NCI-H2029 treated with DMSO at 0.1 percent for 48 hours (cell line): ENCODE measurements at regions not wholly inside any gene's neighbourhood (a gene's known extent, or its start where the extent isn't known, plus 50 kb on each side); places are given as distances from the start of the nearest gene placed in this dataset.
"Not testable (repeated sequence)": the region's sequence is repeated elsewhere in the genome, so short reads cannot be mapped to it uniquely, and the experiment has no call there.

Experiments
- DNase-seq: peaks from one replicate; lab custom pipeline; 2025; lab: John Stamatoyannopoulos, UW

DNA sequence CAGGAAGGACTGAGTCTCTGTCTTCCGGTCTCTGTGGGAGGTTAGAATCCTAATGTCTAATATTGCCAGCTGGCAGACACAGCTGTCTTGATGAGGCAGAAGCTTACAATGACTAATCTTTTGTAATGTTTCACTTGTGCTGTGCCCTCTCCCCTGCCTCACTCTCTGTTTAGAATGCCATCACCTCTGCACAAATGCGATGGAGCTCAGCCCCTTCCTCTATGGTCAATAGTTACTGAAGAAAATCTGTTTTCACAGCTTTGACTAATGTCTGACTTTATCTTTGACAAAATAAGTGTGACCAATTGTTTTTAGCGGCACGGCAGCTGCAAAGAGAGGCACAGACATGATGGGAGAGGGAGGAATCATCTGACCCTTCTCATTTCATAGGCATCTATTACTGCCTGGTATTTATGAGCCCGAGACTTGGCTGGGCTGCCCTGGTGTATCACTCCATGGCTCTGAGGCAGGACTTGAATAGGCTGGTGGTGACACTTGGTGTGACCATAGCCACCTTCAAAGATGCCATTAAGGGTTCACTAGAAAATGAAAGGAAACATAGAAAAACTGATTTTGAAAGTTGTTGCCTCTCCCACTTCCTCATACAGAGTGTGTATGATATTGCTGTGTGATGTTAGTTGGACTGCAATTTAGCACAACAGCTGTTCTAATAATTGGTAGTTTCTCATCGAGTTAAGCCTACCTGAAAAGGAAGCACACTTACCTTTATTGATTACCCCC, 163.2 kb upstream of the NBPF11 start:
- no peak for DNase-seq

DNA sequence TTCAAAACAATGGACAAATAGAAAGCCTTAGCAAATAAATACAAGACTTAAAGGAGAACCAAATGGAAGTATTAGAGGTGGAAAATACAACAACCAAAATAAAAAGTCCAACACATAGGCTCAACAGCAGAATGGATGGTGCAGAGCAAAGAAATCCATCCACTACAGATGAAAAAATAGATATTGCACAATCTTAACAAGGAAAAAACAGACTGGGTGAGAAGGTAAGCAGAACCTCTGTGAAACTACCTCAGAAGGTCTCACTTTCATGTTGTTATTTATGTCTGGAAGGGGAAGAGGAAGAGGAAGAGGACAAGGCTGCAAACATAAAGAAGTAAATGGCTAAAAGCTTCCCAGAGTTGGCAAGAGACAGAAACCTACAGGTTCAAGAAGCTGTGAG, 158.7 kb upstream of the NBPF11 start:
- no peak for DNase-seq

DNA sequence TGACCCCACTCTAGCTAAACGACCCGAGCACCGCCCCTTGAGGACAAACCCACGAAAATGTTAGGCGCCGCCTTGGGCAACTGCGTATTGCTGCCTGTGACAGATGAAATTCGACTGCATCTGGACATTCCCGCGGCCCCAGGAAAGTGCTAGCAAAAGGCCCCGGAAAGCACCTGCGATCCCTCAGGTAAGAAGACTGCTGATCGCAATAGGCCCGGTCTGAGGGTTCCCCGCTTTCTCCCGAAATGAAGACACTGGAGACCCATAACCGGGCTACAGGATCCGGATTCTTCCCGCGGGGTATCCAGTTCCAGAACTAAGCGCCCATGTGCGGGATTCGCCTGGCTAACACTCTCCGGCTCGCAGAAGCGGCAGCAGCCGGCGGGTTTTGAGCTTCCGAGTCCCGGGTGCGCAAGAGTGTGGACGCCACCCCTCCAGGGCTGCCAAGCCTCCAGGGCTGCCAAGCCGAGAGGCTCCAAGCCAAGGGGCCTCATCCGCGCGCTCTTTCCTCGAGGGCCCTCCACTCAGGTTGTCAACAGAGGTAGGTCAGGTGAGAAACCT, 157.9 kb upstream of the NBPF11 start:
- peak; percentile 67 for DNase-seq

DNA sequence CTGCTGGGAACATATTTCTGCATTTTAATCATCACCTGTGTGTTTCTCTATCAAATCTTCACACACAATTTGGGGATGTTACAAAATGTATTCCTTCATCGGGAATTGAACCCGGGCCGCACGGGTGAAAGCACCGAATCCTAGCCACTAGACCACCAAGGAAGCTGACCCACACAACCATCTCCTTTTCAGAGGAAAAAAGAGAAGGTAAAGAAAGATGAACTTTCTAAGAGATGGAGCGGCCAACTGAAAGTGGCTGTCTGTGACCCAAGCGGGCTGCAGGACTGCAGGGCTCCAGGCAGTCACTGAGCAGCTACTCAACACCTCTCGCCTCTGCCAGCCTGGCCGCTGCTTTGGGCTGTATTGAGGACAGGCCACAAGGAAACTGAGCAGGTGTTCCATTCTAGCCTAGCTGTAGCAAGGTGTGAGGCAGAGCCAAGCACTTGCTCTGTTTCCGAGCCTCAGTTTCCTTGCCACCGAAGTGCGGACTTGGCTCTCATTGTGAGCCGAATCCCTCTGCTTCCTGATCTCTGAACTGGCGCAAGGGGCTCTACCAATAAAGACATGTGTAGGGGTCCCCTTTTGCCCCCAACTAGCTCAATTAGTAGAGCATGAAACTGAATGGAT, 156.9 kb upstream of the NBPF11 start:
- DNase-seq, result no peak

DNA sequence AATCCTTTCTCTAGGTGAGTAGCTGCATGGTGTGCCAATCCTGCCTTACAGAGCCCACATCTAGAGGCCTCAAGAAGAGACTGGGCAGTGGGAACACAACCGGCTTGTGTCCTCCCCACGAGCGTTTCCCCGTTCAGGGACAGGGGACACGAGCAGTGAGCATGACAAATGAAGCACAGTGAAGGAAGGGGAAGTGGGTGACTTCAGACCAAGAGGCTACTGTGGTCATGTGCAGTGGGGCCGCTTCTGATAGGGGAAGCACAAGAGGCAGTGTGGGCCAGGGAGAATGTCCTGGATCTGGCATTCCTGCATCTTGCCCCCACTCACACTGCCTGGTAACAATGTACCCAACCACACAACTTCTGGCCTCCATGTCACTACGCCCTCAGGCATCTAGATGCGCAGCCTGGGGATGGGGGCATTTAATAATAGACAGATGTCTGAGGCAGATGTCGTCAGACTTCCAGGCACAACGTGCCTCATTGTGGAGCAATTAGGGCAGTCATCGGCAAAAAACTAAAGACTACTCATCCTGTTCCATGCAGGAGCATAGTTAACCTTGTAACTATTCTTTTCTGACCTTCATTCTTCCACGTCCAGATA, 155.6 kb upstream of the NBPF11 start:
- DNase-seq, result no peak

DNA sequence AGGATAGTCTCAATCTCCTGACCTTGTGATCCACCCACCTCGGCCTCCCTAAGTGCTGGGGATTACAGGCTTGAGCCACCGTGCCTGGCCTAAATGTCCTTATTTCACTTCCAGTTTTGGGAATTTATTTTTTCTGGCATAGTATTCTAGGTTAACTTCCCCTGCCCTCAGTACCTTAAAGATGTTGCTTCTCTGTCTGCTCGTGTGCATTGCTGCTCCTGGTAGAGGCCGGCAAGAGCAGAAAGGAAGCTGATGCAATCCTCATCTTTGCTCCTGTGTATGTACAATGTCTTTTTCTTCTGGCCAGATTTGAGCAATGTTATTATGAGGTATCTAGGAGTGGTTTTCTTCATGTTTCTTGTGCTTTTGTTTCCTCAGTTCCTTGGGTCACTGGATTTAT, 152.9 kb upstream of the NBPF11 start:
- not testable (repeated sequence) for DNase-seq

DNA sequence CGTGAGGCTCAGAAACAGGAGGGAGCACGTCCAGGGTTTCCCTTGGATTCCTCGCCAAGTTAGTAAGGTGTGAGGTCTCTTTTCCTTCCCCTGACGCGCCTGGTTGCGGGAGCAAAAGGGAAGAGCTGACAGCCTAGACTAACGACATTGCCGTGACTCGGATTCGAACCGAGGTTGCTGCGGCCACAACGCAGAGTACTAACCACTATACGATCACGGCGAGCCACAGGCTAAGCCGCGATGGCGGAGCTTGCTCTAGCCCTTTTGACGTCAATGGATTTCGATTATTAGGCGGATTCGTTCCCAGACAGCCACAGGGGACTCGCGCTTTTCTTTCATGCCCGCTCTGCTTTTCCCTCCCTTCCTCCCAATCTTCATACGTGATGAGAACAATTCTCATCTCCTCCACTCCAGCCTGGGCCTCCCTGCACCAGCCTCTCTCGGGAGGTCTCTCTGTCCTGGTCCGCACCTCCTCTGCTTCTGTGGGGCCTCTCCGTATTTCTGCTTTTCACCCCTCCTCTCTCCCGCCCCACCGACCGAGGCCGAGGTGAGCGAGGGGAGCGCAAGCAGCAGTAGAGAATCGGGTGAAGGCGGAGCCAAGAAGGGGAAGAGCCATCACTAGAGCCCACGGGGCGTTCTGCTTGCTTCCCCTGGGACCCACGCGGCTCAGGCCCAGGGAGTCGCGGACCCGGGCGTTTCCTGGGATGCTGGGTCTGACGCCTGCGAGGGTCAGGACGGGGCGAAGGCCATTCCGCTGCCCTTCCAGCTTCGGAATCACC, 150.7 kb upstream of the NBPF11 start:
- DNase-seq, result not testable (repeated sequence)

DNA sequence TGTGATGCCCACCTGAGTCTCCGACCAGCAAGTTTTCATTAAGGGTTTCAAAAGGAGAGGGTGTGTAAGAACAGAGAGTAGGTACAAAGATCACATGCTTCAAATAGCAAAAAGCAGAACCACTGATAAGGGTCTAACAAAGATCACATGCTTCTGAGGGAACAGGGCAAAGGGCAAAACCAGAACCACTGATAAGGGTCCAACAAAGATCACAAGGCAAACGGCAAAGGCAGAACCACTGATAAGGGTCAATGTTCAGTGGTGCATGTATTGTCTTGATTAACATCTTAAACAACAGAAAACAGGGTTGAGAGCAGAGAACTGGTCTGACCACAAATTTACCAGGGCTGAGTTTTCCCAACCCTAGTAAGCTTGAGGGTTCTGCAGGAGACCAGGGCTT, 145.8 kb upstream of the NBPF11 start:
- DNase-seq, result not testable (repeated sequence)

DNA sequence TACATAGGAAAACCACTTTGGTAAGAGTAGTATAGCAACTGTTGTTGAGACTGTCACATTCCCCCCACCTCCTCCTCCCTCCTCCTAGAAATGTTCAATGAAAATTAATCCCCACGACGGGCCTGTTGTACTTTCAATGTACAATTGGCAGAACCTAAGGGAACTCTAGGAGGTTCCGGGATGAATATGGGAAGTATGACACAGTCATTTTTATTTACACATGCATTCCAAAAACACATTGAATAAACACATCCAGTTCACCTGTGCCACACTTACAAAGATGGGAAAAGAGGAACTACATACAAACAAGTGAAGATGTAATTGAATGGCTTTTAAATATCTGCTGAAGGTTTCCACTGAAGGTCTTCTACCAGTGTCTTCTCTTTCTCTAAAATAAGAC, 144.4 kb upstream of the NBPF11 start:
- no peak for DNase-seq

DNA sequence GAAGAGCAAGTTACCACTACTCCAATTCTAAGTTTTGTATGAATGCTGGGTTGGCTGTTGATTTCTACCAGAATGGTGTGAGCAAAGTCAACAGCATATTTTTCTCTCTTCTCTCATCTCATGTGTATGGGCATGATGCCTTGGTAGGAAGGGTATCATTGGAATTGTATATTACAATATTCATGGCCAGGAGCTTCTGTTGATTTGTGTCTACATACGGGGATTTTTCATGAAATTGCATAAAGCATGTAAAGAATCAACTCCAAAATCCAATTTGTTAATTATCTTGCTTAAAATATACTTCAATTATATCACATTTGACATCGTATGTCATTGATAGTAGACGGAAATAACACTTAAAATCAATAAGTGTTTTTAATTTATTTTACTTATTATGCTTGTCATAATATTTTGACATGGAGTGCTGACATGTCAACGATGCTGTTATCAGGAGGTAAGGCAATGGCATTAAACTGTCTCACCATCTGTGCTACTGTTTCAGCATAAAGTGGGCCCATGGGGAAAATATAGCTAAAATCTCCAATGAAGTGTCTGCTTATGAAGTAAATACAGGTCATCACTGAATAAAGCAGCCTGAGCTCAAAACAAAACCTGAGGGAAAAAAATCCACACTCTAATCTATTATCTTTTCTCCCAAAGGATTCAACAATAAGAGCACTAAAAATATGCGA, 142.2 kb upstream of the NBPF11 start:
- DNase-seq, result no peak

DNA sequence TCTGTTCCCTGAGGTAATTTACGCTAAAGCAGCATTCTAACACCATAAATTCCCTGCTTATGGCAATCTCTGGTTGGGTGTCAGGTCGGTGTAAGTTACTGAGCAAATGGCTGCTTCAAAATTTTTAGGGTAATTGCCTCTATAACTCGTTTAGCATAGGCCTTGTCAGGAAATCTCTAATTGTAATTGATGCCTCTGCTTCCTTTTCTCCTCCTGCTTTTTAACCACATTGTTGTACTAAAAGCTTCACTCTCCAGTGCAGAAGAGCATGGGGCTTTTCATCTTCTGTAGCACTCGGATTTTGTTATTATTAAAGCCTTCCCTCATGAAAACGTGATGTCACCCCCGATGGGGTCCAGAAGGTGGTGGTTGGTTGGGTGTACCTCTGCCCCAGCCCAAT, 141.6 kb upstream of the NBPF11 start:
- no peak for DNase-seq

DNA sequence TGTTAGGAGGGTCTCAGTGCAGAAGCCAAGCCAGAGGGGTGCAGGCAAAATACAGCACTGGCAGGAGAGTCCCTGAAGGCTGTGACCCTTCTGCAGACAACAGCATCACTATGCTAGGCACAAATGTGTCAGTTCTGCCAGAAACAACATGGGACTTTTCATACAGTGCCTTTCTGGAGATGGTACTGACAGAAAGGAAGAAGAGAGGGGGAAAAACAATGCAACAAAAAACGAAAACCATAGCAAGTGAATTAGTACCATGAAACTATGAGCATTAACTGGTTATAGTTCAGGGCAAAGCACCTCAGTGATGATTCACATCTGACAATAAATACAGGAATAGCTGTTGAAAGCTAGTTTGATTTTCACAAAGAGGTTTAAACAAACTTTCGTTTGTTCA, 140.8 kb upstream of the NBPF11 start:
- no peak for DNase-seq

DNA sequence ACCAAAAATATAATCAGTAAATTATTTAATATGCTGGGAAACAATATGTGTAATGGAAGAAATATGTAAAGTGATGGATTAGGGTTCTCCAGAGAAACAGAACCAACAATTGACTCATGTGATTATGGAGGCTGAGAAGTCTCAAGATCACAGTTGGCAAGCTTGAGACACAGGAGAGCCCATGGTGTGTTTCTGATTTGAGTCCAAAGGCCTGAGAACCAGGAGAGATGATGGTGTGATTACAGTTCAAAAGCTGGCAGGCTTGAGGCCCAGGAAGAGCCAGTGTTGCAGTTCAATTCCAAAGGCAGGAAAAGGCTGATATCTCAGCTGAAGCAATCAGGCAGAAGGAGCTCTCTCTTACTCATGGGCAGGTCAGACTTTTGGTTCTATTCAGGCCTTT, 138.8 kb upstream of the NBPF11 start:
- no peak for DNase-seq

DNA sequence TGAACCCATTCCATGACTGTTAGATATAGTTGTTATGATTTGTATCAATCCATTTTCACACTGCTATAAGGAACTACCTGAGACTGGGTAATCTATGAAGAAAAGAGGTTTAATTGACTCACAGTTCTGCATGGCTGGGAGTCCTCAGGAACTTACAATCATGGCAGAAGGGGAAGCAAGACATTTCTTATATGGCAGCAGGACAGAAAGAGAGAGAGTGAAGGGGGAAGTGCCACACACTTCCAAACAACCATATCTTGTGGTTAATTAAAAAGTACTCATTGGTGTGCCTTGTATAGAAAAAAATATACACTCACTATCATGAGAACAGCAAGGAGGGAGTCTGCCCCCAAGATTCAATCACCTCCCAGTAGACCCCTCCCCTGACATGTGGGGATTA, 137.6 kb upstream of the NBPF11 start:
- no peak for DNase-seq

DNA sequence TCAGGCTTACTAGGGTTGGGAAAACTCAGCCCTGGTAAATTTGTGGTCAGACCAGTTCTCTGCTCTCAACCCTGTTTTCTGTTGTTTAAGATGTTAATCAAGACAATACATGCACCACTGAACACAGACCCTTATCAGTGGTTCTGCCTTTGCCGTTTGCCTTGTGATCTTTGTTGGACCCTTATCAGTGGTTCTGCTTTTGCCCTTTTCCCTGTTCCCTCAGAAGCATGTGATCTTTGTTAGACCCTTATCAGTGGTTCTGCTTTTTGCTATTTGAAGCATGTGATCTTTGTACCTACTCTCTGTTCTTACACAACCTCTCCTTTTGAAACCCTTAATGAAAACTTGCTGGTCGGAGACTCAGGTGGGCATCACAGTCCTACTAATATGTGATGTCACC, 133.9 kb upstream of the NBPF11 start:
- DNase-seq, result not testable (repeated sequence)

DNA sequence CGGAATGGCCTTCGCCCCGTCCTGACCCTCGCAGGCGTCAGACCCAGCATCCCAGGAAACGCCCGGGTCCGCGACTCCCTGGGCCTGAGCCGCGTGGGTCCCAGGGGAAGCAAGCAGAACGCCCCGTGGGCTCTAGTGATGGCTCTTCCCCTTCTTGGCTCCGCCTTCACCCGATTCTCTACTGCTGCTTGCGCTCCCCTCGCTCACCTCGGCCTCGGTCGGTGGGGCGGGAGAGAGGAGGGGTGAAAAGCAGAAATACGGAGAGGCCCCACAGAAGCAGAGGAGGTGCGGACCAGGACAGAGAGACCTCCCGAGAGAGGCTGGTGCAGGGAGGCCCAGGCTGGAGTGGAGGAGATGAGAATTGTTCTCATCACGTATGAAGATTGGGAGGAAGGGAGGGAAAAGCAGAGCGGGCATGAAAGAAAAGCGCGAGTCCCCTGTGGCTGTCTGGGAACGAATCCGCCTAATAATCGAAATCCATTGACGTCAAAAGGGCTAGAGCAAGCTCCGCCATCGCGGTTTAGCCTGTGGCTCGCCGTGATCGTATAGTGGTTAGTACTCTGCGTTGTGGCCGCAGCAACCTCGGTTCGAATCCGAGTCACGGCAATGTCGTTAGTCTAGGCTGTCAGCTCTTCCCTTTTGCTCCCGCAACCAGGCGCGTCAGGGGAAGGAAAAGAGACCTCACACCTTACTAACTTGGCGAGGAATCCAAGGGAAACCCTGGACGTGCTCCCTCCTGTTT, 128.9 kb upstream of the NBPF11 start:
- not testable (repeated sequence) for DNase-seq

DNA sequence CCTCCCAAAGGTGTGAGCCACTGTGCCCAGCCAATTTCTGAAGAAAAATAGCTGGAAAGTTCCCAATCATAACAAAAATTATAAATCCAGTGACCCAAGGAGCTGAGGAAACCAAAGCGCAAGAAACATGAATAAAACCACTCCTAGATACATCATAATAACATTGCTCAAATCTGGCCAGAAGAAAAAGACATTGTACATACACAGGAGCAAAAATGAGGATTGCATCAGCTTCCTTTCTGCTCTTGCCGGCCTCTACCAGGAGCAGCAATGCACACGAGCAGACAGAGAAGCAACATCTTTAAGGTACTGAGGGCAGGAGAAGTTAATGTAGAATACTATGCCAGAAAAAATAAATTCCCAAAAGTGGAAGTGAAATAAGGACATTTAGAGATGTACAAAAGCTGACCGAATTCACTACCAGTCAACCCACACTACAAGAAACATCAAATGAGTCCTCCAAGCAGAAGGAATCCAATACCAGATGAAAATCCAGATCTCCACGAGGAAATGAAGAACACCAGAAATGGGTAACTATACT, 127.0 kb upstream of the NBPF11 start:
- not testable (repeated sequence) for DNase-seq

DNA sequence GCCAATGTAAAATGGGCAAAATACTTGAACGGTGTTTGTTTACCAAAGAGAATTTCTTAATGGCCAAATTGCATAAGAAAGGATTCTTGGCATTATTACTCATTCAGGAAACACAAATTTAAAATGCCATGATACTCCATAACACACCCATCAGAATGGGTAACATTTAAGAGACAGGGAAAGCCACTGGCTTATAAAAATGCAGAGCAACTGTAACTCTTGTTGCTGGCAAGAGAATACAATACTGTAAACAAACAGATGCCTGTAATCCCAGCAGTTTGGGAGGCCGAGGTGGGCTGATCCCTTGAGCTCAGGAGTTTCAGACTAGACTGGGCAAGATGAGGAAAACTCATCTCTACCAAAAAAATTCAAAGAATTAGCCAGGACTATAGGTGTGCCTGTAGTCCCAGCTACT, 125.8 kb upstream of the NBPF11 start:
- not testable (repeated sequence) for DNase-seq

DNA sequence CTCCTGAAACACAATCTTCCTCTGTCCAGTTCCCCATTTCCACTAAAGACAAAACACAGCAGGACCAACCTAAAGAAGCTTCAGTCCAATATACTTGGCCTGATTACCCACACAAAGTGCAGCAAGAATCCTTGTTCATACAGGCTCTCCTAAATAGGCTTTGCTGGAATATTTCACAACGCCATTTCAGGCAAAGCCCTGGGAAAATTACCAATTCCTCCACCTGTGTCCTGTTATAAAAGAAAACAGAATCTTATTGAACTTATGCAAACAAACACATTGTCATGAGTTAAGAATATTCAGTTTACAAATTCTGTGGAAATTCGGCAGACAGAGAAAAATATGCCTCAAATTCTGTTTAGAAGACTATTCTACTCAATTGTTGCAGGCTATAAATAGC, 115.0 kb upstream of the NBPF11 start:
- DNase-seq, result not testable (repeated sequence)

DNA sequence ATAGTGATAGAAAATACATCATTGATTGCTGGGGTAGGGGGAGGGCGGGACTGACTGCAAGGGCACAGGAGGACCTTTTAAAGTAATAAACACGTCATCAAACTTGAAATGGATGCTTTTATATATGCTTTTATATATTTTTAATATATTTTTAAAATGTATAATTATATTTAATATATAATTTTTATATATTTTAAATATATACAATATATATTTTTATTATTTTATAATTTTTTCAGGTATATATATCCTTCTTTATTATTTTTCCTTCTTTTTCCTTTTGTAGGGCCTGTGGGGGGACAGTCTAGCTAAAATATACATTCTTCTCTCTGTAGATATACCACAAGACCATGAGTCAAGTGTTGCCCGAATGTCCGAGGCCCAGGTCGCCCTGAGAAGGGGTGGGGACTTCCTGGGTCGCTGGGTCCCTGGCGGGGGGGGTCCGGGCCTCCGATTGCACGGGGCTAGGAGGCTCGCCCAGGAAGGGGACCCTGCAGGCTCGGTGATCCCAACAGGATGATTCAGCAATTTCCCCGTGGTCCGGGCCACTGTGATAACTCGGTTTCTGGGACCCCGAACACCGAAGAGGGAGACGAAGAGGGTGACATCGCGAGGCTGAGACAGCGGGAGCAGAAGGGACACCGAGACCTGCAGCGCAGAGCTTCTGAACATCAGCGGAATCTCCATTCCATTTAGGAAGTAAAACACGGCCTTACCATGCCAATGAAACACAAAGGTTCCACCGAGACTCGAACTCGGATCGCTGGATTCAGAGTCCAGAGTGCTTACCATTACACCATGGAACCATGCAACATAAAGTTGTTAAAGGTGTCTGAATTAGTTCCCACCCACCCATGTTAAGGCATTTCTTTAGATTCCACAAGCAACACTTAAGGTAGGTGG, 112.5 kb upstream of the NBPF11 start:
- no peak for DNase-seq
